ENCODE measurements at regions not wholly inside any gene's neighbourhood (a gene's known extent, or its start where the extent isn't known, plus 50 kb on each side); places are given as distances from the start of the nearest gene placed in this dataset.
"Not testable (repeated sequence)": the region's sequence is repeated elsewhere in the genome, so short reads cannot be mapped to it uniquely, and the experiment has no call there.

GRCh38 chr2:212723226-212723625 lies 184.6 kb upstream of the ERBB4 start:
- Histone ChIP-seq H3K4me3 (no peak overlapping the region), H3K4me1 (no peaks in the 10 kb centered on the region), H3K9me3 (peaks cover 0 to 15% (median 6%) of the 10 kb centered on the region in 8 donors), H3K27me3 (replicated peaks in 1 of 7) (no peaks in the 10 kb centered on the region), H3K36me3 (no peaks in the 10 kb centered on the region), H3K27ac (no peak overlapping the region)
- 73 to 91% (median 83%) methylated on average over 1 of the region's 1 CpG for WGBS, 5 donors
- intact Hi-C loops (cut with DNase I; ENCODE audit: low total_unique reads), result no loop called here
- DNase-seq, result no peak
- TF ChIP-seq POLR2A (IDR thresholded peaks at IDR 0.05) (no peak), POLR2AphosphoS5 (IDR thresholded peaks at IDR 0.05) (no peak), CTCF (IDR thresholded peaks at IDR 0.05 in 8 of 11, conservative IDR thresholded peaks at IDR 0.05 in 3 of 11) (no peak)

- Histone ChIP-seq H3K36me3 (no peaks in the 10 kb centered on the region), H3K27me3 (replicated peaks in 1 of 7) (no peaks in the 10 kb centered on the region), H3K9me3 (peaks cover 0 to 15% (median 6%) of the 10 kb centered on the region in 8 donors), H3K27ac (no peak overlapping the region), H3K4me3 (no peak overlapping the region), H3K4me1 (no peaks in the 10 kb centered on the region)
- no peak for TF ChIP-seq POLR2A (IDR thresholded peaks at IDR 0.05)
- no peak for TF ChIP-seq POLR2AphosphoS5 (IDR thresholded peaks at IDR 0.05)
- TF ChIP-seq CTCF (IDR thresholded peaks at IDR 0.05 in 8 of 11, conservative IDR thresholded peaks at IDR 0.05 in 3 of 11), result no peak
- intact Hi-C loops (cut with DNase I; ENCODE audit: low total_unique reads), result no loop called here
- 82 to 100% (median 85%) methylated on average over 1 of the region's 1 CpG for WGBS, 5 donors
- no peak for DNase-seq
Observed at GRCh38 chr2:212722046-212722445, 183.4 kb upstream of the ERBB4 start.

GRCh38 chr2:212721026-212721451 lies 182.4 kb upstream of the ERBB4 start:
- H3K27ac ChIP-seq, result no peak overlapping the region
- TF ChIP-seq CTCF (IDR thresholded peaks at IDR 0.05 in 8 of 11, conservative IDR thresholded peaks at IDR 0.05 in 3 of 11), result no peak
- no peak for TF ChIP-seq POLR2AphosphoS5 (IDR thresholded peaks at IDR 0.05)
- TF ChIP-seq POLR2A (IDR thresholded peaks at IDR 0.05), result no peak
- WGBS, 5 donors, result 92 to 100% (median 94%) methylated on average over 22 to 38 of the region's 38 CpGs
- intact Hi-C loops (cut with DNase I; ENCODE audit: low total_unique reads), result no loop called here
- DNase-seq, result peak; percentile 71
- peaks cover 0 to 15% (median 6%) of the 10 kb centered on the region in 8 donors for H3K9me3 ChIP-seq
- no peaks in the 10 kb centered on the region for H3K4me1 ChIP-seq
- no peak overlapping the region for H3K4me3 ChIP-seq
- no peaks in the 10 kb centered on the region for H3K27me3 ChIP-seq (replicated peaks in 1 of 7)
- no peaks in the 10 kb centered on the region for H3K36me3 ChIP-seq

- H3K4me3 ChIP-seq; DNase-seq; intact Hi-C loops (cut with DNase I; ENCODE audit: low total_unique reads); H3K27ac ChIP-seq; H3K4me1 ChIP-seq; H3K27me3 ChIP-seq (replicated peaks in 1 of 7); H3K36me3 ChIP-seq; H3K9me3 ChIP-seq: not testable (repeated sequence)
- WGBS, 5 donors, result 47 to 72% (median 52%) methylated on average over 1 of the region's 1 CpG
Observed at GRCh38 chr2:212715411-212715810, 176.8 kb upstream of the ERBB4 start.

- Histone ChIP-seq H3K4me3 (no peak overlapping the region), H3K27ac (no peak overlapping the region), H3K4me1 (no peaks in the 10 kb centered on the region), H3K9me3 (no peaks in the 10 kb centered on the region), H3K36me3 (no peaks in the 10 kb centered on the region), H3K27me3 (replicated peaks in 1 of 7) (no peaks in the 10 kb centered on the region)
- no peak for DNase-seq
- WGBS, 5 donors, result 58 to 86% (median 74%) methylated on average over 1 of the region's 1 CpG
- TF ChIP-seq POLR2A (IDR thresholded peaks at IDR 0.05) (no peak), POLR2AphosphoS5 (IDR thresholded peaks at IDR 0.05) (no peak), CTCF (IDR thresholded peaks at IDR 0.05 in 8 of 11, conservative IDR thresholded peaks at IDR 0.05 in 3 of 11) (no peak)
- intact Hi-C loops (cut with DNase I; ENCODE audit: low total_unique reads), result no loop called here
Observed at GRCh38 chr2:212713681-212714080, 175.1 kb upstream of the ERBB4 start.

Measured in spleen (tissue), 11 donors.